Activated CD4-positive, CD25-positive, alpha-beta regulatory T cell treated with anti-CD3 and anti-CD28 coated beads, Interleukin-2, amount 50 U/mL, for 24 hours (primary cell): ENCODE measurements at regions not wholly inside any gene's neighbourhood (a gene's known extent, or its start where the extent isn't known, plus 50 kb on each side); places are given as distances from the start of the nearest gene placed in this dataset.
A peak's percentile ranks its signal among the peaks of the same experiment; 100 is the strongest.
"Not testable (repeated sequence)": the region's sequence is repeated elsewhere in the genome, so short reads cannot be mapped to it uniquely, and the experiment has no call there.

ENCODE experiments used
- ATAC-seq, 2 donors: fragments of 150-1000 bp; cut with Tn5 transposase; one replicate each; pipeline ENCODE4 v1.10.0; 2021; ENCODE audit warnings: mild to moderate bottlenecking in 1 of 2, moderate library complexity in 1 of 2

DNA sequence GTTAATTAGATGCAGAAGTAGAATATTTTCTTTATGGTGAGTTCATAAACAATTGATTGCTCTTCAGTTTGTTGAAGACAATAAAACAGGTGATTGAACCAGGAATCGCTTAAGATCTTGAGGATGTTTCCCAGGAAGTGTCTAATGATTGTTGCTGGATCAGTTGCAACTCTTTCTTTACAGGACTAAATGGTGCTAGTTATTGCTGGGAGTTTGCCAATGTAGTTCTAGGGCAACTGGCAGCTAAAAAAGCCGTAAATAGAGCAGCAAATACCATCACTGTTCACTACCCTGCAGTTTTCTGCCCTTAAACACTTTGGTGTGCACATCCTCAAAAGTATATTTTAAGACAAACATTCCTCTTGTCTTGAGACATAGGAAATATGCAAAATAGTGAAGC, 119.2 kb upstream of the ANK3 start:
- ATAC-seq = no peak

DNA sequence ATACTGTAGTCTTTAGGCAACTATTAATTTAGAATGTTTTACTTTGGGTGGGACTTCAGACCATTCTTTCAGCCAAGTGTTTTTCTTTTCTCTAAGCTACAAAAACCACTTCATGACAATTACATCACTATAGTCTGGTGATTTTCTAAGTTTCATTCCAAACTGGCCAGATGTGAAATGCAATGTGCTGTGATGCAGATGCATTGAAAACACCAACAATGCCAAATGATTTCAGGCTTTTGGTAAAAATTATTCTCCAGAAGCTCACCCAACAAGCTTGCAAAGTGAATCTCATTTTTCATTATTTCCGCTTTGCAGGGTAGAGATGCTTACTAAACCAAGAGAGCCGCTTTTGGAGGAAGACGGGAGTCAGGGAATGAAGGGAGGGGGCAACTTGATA, 118.4 kb upstream of the ANK3 start:
- ATAC-seq = no peak

DNA sequence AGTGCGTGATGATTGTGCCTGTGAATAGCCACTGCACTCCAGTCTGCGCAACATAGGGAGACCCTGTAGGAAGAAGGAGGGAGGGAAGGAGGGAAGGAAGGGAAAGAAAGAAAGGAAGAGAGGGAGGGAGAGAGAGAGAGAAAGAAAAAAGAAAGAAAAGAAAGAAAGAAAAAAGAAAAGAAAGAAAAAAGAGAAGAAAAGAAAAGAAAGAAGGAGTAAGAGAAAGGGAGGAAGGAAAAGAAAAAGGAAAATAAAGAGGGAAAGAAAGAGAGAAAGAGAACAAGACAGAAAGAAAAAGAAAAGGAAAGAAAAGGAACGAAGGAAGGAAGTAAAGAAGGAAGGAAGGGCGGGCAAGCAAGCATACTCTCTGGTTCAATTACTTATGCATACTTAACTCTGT, 112.9 kb upstream of the ANK3 start:
- ATAC-seq = no peak

DNA sequence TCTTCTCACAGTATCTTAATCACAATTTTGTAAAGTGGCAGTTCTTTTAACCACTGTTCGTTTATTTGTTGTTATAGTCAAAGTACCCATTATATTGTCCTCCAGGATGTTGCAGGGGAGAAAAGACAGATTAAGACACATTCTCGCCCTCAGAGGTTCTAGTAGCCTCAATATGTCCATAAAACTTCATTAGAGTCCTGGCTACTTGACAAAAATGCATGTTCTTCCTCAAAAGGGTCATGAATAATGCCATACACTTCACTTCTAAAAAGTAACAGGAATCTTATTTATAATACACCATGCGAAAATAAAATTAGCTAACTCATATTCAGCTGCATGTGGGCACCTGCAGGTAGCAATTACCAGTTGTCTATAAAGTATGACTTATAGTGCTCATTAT, 109.3 kb upstream of the ANK3 start:
- no peak for ATAC-seq

DNA sequence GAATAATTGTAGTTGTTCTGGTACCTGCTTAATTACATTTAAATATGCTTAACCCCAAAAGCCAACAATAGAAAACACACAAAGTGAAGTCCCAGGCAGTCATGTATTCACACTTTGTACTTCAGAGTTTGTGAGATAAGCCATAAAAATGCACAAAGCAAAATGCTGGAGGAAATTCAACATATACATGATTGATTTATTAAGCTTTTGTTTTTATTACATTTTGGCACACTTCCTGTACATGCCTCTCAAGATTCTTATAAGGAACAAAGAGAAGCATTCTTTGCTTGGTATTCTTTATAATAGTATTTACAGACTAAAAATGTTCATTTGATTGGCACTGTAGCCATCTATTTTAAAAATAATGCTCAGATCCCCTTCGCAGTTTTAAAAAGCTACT, 107.7 kb upstream of the ANK3 start:
- ATAC-seq = no peak

DNA sequence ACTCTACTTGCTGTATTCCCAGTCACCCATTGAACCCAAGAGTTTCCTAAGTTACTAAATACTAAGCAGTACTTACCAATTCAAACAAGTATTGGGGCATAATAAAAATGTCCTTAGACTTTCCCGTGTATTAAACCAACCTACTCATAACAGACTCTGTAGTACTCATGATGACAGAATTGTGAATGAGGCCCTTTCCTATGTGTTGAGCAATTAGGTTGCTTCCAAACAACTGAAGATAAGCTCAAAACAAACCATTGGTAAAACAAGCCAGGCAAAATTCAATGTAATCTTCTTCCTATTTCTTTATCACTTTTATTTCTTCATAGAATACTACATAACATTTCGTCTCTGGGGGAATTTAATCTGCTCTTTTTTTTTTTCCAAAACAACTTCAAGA, 106.5 kb upstream of the ANK3 start:
- no peak for ATAC-seq

DNA sequence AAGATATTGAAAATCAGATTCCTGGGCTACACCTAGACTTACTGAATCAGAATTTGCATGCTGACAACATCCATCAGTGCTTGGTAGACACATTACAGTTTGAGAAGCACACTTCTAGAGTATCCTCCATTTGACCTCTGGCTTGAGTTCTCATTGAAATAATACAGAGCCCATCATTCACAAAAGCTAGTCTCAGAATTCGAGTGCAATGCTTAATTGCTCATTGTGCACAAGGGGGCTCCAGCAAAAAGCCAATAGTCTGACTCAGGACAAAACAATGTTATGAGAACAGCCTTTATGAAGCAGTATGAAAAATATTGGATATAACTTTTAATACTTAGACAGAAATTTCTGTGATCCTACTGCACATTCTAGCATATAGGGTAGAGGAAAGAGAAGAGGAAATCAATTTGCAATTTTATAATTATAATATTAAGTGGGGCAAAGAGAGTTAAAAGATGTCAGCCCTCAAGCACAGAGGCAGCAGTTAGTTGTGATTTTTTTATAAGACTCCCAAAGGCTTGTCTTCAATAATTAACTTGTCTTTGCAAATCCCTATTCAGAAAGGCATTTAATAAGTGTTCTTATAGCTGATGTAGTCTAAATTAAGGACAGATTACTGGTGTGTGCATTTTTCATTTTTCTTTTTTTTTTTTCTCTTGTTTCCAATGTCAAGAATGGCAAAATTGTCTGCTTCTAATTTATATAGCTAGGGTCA, 105.8 kb upstream of the ANK3 start:
- ATAC-seq = no peak

DNA sequence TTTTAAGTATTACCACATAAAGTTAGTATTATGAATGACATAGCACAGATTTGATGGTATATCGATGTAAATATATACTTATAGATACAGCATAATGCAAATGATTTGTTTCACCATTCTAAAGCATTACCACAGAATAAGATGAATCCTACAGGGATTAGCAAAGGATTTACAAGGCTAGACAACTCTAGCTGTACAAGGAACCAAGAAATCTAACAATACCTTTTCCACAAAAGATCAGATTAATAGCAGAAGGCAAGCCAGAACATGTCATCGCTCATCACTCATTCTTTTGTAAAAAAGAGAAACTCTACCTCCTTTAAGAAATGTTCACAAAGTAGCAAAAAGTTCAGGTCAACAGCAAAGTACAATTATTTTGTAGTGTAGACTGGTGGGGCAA, 105.1 kb upstream of the ANK3 start:
- ATAC-seq = no peak

DNA sequence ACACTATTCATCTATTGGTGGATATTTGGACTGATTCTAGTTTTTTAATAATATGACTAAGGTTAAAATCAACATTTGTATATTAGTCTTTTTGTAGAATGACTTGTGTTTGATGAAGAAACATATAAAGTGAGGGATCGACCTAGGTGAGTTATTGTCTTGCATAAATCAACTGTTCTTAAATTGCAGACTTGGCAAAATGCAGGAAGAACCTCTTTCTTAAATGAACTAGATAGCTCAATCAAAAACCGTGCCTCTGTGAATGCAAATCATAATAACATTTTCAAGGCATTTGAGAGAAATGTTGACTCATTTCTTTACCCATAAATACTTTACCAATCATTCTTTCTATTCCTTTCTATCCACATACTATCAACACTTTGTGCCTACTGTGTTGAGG, 101.5 kb upstream of the ANK3 start:
- no peak for ATAC-seq

DNA sequence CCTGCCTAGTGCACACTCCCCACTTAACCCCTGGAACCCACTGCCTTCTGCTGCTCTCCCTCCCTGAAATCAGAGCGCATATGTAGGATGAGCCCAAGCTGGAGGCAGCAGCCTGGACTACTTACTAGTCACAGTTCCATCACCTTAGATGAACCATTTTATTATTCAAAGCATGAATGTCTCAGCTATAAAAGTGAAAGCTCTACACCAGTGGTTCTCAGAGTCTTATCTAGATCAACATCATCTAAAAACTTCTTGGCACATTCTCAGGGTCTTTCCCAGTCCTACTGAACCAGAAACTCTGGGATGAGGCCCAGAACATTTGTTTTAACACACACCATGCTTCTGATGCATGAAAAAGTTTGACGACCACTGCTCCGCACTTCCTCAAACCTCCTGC, 100.3 kb upstream of the ANK3 start:
- ATAC-seq = no peak

DNA sequence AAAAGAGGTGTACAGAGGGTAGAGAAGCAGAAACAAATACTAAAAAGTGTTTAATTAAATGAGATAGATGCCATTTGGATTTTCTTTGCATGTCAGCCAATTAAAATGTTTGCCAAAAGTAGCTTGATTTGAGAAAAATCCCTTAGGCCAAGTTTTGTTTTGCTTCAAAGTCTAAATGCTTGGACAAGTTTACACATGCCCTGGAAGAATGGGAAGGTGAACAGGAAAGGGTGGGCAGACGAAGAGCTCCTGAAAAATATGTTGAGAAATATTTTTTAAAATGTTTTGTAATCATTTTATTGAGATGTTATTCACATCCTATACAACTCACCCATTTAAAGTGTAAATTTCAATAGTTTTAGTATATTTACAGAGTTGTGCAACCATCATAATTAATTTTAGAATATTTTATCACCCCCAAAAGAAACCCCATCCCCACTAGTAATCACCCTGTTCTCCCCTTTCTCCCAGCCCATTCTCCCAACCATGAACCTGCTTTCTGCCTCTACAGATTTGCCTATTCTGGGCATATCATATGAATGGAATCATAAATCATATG, 98.5 kb upstream of the ANK3 start:
- no peak for ATAC-seq

DNA sequence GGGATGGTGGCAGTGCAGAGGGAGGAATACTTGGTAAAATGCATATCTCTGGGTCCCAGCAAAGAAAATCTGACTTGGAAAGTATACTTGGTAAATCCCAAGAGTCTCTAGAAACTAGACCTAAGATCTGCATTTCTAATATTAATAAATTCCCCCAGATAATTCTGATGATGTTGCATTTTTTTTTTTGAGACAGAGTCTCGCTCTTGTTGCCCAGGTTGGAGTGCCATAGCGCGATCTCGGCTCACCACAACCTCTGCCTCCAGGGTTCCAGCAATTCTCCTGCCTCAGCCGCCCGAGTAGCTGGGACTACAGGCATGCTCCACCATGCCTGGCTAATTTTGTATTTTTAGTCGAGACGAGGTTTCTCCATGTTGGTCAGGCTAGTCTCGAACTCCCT, 97.9 kb upstream of the ANK3 start:
- no peak for ATAC-seq

DNA sequence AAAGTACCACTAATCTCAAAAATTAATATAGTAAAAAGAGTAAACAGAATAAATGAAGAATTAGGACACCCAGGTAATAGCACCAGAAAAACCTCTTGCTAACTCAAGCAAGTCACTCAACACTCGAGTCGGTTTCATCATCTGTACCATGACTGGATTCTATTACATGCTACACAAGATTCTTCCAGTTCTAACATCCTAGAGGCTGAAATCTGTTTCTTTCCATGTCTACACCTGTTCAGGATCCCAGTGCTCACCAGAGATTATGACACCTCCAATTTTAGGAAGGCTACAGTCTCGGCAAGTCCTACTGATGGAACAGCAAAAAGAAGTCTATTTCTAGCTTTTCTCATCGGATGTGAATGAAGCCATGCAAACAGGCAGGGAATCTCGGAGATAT, 95.3 kb upstream of the ANK3 start:
- no peak for ATAC-seq

DNA sequence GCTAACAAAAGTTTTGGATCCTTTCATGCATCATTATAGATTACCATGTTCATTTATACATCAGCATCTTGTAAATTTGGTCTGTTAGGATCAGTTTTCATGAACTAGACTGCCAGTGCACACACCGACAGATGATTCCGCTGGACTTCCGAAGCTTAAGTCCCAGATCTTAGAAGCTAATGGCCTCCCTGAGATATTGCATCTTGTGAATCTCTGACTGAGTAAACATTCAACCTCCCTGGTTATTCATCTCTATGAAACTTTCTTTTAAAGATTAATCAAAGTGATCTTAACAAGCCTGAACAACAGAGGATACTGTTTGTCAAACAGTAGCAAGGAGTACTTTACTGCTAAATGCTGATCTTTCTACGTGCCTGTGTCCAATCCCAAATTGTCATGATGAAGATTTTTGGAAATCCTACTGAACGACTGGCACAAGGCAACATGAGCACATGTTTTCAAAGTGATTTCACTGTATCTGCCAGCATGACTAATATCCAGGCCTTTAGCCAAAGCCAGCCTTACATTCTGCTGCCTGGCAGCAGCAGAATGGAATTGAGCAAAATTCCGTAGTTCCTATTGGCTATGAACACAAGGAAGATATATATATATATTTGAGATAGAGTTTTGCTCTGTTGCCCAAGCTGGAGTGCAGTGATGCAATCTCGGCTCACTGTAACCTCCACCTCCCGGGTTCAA, 91.3 kb upstream of the ANK3 start:
- no peak for ATAC-seq

DNA sequence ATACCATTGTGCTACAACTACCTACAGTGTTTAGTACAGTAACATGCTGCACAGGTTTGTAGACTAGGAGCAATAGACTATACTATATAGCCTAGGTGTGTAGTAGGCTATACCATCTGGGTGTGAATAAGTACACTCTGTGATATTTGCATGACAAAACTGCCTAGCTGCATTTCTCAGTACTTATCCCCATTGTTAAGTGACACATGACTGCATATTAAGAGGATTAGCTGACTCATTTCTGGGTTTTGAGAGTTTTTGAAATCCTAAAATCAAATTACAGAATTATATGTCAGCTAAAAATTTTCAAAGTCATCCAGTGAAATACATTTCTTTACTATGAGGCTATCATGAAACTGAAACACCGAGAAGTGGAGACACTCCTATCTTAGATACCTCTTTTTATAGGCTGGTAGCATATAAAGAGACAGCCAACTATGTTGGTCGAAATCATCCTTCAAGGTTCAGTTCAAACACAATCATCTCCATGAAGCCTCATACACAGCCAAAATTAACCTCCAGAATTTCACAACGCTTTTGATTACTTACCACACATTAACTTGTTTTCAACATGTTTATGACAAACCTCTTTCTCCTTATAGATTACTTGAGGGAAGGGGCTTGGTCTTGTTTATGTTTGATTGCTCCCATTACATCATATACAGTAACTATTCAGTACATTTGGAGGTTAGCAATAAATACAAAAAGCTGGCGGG, 89.8 kb upstream of the ANK3 start:
- peak in 1 of 2 donors; percentile 41 for ATAC-seq

DNA sequence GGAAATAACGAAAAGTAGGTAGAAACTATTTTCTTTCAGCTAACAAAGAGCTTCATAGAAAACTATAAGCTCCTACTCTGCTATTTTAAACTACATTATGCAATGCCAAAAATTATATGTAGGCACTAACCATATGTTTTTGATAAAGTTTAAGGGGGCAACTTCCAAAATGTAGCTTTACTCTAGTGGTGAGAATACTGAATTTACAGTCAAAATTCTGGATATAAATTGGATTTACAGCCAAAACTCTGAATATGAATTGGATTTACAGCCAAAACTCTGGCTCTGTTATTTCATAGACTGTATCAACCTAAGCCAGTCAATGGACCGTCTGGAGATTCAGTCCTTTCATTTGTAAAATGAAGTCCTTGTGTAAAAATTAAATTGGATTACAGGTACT, 86.8 kb upstream of the ANK3 start:
- ATAC-seq = no peak

DNA sequence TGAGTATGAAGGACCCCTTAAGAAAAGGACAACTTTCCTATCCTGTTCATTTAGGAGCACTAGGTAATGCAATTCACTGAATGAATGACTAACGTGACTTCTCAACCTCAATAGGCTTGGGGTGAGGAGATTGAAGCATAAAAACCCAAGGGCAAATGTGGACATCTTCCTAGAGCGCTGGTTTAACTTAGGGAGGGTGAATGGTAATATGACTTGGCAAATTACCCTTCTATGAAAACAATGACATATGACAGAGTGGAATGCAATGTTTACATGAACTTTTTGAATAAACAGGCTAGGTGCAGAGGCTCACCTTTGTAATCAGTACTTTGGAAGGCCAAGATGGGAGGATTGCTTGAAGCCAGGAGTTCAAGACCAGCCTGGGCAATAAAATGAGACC, 83.9 kb upstream of the ANK3 start:
- ATAC-seq = no peak

DNA sequence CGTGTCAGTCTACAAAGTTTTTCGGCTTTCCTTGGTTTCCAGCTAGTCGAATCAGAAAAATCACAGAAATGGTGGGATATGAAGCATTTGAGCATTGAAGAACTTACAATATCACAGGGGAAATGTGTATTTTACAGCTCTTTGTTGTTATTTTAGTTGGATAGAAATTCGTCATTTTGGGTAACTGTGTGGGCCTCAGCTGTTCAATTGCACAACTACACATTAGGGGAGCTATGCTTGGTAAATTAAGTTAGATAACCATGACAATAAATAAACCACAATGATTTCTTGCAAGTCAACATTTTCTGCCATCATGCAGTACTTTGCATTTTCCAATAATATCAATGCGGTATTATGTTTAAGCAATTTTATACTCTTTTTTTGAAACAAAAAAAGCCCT, 80.4 kb upstream of the ANK3 start:
- no peak for ATAC-seq

DNA sequence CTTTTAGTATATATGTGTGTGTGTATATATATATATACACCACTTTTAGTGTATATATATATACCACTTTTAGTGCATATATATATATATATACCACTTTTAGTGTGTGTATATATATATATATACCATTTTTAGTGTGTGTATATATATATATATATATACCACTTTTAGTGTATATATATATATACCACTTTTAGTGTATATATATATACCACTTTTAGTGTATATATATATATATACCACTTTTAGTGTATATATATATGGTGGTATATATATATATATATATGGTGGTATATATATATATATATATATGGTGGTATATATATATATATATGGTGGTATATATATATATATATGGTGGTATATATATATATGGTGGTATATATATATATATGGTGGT, 79.5 kb upstream of the ANK3 start:
- not testable (repeated sequence) for ATAC-seq

DNA sequence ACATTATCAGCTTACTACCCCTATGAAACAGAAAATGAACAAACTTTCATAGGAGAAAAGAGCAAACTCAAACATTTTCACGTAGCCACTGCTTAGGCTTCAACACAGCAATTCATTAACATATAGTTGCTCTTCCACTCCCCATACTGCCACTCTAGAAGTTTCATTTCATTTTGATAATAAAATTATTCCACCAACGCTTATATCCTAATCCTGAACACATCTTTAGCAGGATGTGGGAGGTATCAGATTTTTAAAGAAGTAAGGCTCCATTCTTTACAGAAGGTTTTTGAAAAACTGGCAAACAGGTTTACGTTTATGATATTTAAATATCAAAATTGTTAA, 77.5 kb upstream of the ANK3 start:
- ATAC-seq = no peak

DNA sequence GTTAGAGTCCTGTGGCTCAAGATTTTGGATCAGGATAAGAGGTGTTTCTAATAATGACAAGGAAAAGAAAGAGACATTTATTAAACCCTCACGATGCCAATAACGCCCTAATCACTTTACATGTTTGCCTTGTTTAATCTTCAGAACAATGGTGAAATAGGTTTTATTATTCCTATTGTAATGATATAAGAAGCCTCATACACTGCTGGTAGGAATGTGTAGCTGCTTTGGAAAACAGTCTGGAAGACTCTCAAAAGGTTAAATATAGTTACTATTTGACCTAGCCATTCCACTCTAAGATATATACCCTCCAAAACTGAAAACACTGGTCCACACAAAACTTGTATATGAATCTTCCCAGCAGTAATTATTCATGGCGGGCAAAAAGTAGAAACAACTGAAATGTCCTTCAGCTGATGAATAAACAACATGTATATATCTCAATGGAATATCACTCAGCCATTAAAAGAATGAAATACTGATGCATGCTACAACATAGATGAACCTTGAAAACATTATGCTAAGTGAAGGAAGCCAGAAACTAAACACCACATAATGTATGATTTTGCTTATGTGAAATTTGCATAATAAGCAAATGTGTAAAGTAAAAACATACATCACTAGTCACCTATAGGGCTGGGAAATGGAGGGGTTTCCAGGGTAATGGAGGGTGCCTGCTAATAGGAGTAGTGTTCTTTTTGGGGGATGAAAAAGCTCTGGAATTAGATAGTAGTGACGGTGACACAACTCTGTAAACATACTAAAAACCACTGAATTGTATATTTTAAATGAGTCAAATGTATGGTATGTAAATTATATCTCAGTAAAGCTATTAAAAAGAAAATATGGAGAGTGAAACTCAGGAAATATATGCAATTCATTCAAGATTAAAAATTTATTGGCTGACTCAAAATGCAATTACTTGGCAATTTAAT, 76.9 kb upstream of the ANK3 start:
- ATAC-seq = no peak

DNA sequence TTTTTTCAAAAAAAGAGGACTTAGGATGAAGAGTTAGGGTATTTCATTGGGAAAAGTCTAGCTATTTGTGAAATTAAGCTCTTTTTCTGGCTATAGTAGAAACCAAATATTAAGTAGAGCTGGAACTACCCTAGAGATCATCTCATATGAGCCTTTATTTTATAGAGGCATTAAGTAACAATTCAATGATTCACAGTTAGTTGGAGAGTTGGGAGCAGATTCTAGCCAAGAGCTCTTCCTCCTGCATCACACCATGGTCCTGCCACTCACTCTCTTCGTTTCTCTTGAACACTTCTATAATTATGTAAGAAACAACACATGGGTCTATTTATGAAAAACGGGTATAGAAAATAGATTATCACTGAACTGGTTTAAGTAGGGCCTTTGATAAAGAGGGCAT, 76.1 kb upstream of the ANK3 start:
- ATAC-seq = no peak

DNA sequence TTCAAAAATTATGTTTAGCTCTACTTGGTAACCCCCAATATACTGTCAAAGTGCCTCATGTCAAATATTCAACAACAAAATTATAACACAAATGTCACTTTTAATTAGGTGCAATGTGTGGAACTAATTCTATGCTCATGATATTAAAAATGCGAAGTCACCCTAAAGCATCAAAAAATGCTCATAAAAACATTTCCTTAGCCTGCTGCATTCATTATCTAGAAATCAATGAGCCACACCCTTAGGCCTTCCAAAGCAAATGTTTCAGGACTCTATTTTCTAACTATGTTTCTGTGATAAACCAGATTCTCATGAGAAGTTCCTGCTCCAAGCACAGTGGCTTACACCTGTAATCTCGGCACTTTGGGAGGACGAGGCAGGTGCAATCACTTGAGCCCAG, 75.0 kb upstream of the ANK3 start:
- ATAC-seq = no peak
